NOMO-1 treated with dmso at 0.1 percent for 144 hours (cell line): ENCODE measurements at regions not wholly inside any gene's neighbourhood (a gene's known extent, or its start where the extent isn't known, plus 50 kb on each side); places are given as distances from the start of the nearest gene placed in this dataset.
"Not testable (repeated sequence)": the region's sequence is repeated elsewhere in the genome, so short reads cannot be mapped to it uniquely, and the experiment has no call there.

Experiments used
- DNase-seq: peaks from one replicate; lab custom pipeline; 2025; ENCODE audit not compliant: unreplicated experiment; lab: John Stamatoyannopoulos, UW

DNA sequence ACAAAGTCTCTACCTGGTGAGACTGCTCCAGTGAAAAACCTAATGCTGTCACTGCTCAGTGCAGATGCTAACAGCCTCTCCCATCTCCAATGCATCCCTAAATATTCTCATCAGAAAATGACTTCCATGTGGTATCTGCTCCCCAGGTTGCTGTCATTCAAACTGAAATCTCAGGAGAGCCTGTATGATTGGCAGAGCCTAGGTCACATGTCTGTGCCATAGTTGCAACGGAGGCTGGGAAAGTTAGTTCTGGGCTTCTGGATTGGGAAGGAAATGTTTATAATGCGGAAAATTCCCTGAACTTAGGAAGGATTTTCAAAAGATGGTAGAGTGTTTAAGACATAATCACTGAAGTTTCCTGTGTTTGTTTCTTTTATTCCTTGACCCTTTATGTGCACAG lies 206.4 kb upstream of the ZKSCAN2 start:
- no peak for DNase-seq

DNA sequence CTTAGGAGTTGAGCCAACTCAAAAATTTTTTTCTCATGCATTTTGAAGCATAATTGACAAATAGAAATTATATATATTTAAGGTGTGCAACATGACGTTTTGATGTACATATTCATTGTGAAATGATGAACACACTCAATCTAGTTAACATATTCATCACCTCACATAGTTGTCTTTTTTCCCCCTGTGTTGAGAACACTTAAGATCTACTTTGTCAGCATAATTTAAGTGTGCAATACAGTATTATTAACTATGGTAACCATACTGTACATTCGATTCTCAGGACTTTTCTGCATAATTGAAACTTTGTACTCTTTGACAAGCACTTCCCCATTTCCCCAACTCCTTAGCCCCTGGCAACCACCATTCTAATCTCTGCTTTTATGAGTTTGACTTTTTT lies 192.2 kb upstream of the ZKSCAN2 start:
- DNase-seq: no peak

DNA sequence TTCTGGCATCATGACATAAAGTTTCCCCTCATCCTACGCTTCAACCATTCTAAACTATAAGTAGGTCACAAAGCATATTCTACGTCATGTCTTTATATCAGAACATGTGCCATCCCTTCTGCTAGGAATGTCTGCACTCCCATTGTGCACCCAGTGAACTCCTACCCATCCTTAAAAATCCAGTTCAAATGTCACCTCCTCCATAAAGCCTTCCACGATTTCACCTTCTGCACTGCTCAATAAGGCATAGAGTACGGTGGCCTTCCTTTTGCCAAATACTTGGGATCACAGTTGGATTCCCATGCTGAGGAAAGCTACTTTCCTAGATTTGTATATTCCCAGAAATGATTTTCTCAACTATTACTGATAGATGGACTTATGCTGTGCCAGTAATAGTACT lies 186.3 kb upstream of the ZKSCAN2 start:
- no peak for DNase-seq

DNA sequence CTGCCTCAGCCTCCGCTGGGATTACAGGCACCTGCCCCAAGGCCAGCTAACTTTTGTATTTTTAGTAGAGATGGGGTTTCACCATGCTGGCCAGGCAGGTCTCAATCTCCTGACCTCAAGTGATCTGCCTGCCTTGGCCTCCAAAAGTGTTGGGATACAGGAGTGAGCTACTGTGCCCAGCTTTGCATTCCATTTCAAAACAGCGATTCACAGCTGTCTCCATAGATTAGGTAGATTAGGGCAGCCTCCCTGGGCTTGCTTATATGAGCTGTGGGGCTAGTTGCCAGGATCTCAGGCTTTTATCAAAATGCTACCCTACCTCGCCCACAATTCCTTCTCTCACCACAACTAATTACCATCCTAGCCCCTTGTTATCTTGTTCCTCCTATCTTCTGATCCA lies 176.4 kb upstream of the ZKSCAN2 start:
- no peak for DNase-seq

DNA sequence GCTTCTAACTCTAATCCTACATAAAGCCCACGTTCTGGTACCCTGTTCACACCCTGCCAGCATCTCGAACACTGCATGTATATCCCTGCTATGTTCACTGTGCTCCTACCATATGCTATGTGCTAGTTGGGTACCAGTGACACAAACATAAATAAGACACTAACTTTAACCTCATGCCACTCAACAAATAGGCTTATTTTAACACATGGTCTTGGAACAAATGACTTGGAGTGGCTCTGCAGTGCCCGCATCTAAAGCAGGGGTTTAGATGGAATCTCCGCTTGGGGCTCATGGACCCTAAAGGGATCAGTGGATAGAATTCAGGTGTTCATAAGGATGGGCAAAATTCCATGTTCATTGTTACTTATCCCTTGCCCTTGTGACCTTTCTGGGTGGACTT lies 175.7 kb upstream of the ZKSCAN2 start:
- no peak for DNase-seq

DNA sequence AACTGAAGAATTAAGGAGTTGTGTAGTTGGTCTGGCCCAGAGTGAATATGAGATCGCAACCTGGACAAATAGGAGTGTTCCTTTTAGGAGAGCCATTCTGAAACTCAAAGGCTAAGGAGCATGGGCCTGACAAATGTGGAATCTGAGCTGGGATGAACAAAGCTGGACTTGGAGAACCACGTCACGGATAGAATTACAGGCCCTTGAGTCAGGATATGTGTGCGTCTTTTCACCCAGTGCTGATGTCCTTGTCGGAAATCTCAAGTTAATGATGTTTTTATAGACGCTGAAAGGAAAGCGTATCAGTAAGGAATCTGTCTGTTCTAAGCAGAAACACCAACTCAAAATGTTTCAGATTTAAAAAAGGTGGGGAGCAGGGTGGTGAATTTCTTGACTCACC lies 173.8 kb upstream of the ZKSCAN2 start:
- DNase-seq: no peak

DNA sequence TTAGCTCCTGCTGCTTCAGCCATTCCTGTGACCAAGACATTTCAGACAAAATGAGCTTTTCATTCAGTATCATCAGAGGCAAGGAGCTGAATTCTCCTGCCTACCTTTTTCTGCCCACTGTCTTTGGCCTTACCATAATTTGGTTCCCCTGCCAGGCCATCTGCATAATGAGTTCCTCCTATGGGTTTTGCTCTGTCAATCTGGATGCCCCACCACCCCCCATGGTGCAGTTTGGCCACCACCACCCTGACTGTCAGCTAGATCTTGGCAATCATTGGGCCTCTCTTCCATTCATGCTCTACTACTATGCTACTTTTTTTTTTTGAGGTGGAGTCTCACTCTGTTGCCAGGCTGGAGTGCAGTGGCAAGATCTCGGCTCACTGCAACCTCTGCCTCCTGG lies 169.2 kb upstream of the ZKSCAN2 start:
- no peak for DNase-seq

DNA sequence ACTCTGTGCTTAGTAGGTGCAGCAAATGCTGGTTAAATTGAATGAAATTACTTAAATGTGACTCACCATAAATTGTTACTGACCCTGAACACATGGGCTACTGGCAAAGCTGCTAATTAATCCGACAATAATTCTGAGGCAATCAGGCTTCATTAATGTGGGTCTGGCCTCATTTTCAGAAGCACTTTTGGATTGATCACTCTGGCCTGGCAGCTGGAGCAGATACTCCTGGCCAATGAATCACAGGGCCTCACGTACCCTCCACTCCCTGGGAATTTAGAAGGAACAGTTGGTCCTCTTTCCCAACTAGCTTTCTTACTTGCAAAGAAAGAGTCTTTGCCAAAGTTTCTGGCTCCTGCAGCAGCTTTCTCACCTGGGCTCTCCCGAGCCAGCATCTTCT lies 162.0 kb upstream of the ZKSCAN2 start:
- DNase-seq: no peak

DNA sequence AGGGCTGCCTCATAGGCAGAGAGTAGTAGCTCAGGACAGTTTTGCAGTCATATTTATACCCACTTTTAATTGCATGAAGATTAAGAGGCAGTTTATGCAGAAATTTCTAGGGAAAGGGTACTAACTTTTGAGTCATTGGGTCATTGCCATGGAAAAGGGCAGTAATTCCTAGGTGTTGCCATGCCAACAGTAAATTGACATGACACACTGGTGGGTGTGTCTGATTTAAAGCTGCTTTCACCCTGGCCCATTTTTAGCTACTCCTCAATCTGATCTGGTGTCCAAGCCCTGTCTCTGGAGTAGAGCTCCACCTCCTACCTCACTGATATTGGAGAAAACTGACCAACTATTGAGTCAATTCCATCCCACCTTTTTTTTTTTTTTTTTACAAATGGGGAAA lies 161.5 kb upstream of the ZKSCAN2 start:
- no peak for DNase-seq

DNA sequence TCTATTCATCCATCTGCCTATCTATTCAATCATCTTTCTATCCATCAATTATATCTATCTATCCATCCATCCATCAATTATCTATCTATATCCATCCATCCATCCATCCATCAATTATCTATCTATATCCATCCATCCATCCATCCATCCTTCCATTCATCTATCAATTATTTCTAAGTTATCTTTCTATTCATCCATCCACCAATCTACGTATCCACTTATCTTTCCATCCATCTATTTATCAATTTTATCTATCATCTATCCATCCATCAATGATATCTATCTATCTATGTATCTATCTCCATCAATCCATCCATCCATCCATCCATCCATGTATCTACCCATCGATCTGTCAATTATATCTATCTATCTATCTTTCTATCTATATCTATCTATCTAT lies 158.4 kb upstream of the ZKSCAN2 start:
- DNase-seq: no peak

DNA sequence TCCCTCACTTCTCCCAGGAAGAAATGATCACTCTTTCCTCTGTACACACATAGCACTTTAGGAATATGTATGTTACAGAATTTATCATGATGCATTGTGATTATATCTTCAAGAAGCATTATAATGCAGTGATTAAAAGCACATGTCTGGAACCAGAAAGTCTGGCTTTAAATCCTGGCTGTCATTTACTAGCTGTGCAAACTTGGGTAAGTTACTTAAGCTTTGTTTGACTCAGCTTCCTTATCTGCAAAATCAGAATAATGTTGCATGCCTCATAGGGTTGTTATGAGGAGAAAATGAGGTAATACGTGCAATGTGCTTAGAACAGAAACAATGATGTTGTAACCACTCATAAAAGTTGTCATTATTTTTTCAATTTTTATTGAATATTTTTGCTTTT lies 156.3 kb upstream of the ZKSCAN2 start:
- DNase-seq: no peak

DNA sequence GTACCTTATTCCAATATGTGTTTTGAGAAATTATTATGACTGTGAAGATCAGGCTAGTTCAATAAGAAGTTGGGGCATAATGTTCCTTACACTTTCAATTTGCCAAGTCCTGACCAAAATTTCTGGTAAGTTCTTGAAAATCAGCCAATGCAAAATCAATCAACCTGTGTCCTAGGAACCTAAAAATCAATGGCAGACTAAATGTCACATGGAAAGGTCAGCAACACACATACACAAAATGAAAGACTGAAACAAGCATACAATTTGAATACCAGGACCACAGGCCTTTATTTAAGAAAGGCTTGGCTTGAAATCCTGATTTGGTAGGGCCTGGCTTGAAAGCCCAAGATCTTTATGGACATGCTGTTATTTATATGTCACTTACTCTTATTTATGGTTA lies 155.5 kb upstream of the ZKSCAN2 start:
- no peak for DNase-seq

DNA sequence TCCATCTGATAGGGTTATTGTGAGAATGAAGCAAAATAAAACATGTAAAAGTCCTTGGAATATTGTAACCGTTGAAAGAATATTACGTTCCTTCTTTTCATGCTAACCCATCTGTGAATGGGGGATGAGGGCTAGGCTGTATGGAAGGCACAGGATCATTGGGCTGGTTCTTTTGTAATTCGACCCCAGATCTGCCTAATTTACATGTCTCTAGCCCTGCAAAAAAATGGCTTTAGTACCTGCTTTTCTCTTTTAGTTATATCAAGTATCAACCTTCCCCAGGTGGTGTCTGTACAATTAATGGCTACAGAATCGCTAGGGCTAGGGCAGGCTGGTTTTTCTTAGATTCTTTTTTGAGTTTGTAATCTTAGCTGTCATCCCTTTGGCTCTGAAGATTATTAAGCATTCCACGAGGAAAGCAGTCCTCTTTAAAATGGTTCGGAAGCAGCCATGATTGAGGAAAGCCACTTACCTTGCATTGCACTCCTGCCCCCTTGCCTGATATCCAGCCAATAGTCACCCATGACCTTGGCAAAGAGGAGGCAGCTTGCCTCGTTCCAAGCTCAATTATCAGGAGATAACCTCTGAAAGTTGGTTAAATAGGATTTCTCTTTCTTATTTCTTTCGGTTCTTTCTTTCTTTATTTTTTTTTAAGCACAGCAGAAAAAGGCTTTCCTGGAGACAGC lies 153.9 kb upstream of the ZKSCAN2 start:
- no peak for DNase-seq

DNA sequence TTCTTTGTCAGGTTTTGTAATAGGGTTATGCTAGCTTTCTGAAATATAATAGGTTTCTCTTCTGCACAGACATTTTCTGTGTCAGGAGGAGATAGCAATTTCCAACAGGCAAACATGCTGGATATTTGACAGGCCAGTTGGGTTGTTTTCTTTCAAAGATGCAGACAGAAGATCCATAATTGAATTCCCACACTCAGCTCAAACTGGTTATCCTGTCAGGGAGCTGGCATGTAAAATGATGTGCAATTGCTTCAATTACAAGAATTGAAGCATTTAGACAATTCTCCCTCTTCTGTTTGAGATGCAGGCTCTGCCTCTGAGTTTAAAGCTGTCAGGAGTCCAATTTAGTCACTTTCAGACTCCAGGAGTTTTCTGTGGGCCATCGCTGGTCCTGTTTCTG lies 146.2 kb upstream of the ZKSCAN2 start:
- DNase-seq: no peak

DNA sequence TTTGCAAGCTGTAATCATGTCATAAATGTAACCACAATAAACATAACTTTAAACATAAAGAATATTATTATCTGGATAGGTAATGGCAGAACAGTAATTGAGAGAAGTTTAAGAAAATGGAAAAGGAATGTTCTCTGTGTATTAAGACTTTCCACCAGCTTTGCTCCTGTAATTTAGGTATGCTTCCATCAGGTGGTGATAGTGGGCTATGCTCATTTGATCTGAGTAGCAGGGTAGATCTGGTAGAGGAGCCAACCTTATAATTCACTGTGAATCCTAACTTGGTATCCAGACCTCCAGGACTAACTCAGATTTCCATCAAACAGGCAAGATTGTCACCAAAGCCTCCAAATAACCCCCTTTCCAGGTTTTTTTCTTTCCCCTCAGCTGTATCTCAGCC lies 137.9 kb upstream of the ZKSCAN2 start:
- no peak for DNase-seq

DNA sequence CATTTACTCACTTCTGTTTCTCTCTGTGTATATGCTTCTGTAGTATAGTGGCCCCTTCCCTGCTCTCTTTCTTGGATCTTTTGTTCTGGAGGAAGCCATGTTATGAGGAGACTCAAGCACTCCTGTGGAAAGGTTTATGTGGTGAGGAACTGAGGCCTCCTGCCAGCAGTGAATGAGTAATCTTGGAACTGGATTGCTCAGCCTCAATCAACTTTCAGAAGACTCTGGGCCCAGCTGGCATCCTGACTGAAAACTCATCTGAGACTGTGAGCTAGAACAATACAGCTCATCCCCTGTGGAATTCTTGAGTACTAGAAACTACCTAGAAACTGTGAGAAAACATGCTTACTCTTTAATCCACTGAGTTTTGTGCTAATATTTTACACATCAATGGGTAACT lies 133.1 kb upstream of the ZKSCAN2 start:
- DNase-seq: no peak

DNA sequence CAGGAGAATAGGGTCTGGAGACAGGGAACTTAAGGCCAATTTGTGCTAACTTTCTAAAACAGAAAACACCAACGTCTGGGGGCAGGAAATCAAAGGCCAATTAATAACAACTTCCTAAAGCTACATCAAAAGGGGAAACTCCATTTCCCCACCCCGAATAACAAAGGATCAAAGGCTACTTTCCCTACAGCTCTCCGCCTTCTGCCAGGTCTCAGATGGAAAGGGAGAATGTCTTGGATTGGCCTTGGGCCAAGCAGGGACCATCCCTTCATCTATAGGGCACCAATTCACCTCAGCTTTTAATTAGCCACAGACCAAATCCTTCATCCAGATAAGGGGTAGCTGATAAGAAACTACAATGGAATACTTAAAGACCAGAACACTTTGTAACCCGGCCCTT lies 116.9 kb upstream of the ZKSCAN2 start:
- DNase-seq: no peak

DNA sequence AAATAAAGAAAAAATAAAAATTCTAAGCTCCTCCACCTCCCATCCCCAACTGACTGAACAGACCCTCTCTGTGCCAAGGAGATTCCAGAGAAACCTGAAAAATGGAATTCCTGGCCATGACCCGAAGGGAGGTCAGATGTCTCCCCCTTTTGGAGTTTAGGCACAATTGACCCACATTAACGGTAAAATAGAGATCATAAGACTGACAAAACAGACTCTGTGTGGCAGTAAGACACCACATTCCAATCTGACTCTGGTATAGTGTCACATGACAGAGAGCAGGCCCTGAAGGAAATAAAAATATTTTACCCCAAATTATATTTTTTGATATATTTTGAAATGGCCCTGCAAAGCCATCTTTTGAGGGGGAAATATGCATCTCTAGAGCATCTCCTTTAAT lies 115.1 kb upstream of the ZKSCAN2 start:
- DNase-seq: no peak

DNA sequence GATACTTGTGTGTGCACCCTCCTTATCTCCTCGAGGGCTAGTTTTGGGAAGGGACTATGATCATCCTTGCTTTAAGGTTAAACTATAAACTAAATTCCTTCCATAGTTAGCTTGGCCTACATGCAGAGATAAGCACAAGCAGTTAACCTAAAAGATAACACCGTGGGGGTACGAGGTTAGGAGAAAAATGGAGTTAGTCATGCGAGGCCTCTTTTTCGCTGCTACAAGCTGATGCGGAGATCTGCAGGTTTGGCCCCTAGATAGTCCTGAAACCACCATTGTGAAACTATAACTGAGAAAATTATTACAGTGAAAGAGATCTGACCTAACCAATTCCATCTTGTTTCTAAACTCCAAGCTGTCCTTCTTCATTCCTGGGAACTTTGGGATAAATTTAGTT lies 113.7 kb upstream of the ZKSCAN2 start:
- no peak for DNase-seq

DNA sequence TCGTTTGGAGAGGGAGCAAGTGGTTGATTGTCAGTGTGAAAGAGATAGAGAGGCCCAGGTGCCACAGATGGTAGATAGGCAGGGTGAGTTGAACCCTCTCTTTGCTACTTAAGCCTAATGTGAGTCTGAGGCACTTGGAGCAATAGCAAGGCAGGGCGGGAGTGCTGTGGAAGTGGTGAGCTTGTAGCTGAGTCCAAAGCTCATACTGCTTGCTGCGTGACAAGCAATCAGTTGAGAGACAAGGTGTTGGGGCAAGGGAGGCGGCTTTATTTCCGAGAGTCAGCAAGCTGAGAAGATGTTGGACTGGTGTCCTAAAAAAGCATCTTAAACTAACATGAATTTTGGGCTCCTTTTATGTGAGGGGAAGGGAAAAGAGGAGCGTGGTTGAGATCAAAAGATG lies 112.9 kb upstream of the ZKSCAN2 start:
- DNase-seq: no peak

DNA sequence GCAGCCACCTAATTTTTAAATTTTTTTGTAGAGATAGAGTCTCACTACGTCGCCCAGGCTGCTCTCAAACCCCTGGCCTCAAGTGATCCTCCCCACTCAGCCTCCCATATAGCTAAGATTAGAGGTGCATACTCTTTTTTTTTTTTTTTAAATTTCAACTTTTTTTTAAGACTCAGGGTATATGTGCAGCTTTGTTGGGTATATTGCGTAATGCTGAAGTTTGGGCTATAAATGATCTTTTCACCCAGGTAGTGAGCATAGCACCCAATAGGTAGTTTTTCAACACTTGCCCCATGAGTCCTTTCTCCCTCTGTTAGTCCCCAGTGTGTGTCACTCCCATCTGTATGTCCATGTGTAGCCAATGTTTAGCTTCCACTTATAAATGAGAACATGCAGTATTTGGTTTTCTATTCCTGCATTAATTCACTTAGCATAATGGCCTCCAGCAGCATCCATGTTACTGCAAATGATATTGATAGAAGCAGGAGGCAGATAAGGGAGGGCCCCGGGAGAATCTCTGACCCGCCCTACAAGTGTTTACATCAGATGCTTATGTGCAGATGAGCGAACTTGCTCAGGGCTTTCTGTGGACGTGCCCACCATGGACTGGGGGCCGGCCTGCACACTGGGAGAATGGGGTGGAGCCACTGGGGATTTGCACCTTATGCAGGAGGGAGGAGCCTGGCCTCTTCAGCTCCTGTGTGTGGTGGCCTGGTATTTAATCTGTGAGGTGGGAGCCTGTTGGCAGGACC lies 110.3 kb upstream of the ZKSCAN2 start:
- DNase-seq: no peak

DNA sequence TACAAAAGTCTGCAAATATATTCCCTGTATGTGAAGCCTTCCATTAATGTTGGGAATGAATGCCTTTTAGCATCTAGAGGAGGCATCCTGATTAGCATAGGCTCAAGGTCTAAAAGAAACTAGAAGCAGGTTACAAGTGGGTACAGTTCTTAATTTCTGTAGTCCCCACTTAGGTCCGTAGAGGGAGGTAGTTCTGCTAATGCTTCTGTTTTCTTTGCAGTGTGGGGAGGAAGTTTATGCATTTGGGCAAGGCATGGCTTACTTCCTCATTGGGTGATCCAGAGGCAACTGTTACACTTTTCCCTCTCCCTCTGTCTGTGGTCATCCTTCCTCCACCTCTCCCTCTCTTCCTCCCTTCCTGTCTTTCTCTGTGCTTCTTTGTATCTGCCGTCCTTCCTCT lies 108.4 kb upstream of the ZKSCAN2 start:
- DNase-seq: peak; percentile 0

DNA sequence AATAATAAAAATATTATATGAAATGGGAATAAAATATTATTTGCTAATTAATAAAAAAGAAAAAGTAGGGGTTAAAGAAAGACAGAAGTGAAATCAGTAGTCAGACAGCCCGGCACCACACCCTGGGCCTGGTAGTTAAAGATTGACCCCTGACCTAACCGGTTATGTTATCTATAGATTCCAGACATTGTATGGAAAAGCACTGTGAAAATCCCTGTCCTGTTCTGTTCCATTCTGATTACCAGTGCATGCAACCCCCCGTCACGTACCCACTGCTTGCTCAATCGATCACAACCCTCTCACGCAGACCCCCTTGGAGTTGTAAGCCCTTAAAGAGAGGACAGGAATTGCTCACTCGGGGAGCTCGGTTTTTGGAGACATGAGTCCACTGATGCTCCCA lies 101.9 kb upstream of the ZKSCAN2 start:
- DNase-seq: not testable (repeated sequence)
